Panc1 (cell line): ENCODE measurements at regions not wholly inside any gene's neighbourhood (a gene's known extent, or its start where the extent isn't known, plus 50 kb on each side); places are given as distances from the start of the nearest gene placed in this dataset.

ENCODE experiments used
- CTCF ChIP-seq: fragments of 450-650 bp; IDR thresholded peaks from 2 replicates; pipeline ENCODE4 v1.5.1; 2017; ENCODE audit warnings: mild to moderate bottlenecking
- POLR2AphosphoS5 ChIP-seq: IDR thresholded peaks from 2 replicates; pipeline ENCODE4 v1.6.1; 2012; ENCODE audit warnings: mild to moderate bottlenecking, low read depth, low read length, moderate library complexity
- REST ChIP-seq, 2 experiments: IDR thresholded peaks; 2 replicates each; pipeline ENCODE4 v1.6.1; 2011 to 2012; ENCODE audit warnings: low read depth in 2 of 2, control low read depth in 1 of 2, low read length in 1 of 2, mild to moderate bottlenecking in 1 of 2, moderate library complexity in 1 of 2; ENCODE audit not compliant: insufficient read depth in 1 of 2
- SIN3A ChIP-seq: IDR thresholded peaks from 2 replicates; pipeline ENCODE4 v1.6.1; 2012; ENCODE audit warnings: low read depth, mild to moderate bottlenecking, low read length, moderate library complexity, borderline replicate concordance; ENCODE audit not compliant: insufficient read depth

- no peak for TF ChIP-seq CTCF
- no peak for TF ChIP-seq REST (IDR thresholded peaks at IDR 0.05; ENCODE audit: insufficient read depth in 1 of 2, low read depth in 2 of 2, low read length in 1 of 2)
- TF ChIP-seq POLR2AphosphoS5: no peak
- TF ChIP-seq SIN3A: no peak
Observed at GRCh38 chr1:229981736-229982135, 85.3 kb upstream of the GALNT2 start.
